Esophagus (tissue), 2 donors: ENCODE measurements at regions not wholly inside any gene's neighbourhood (a gene's known extent, or its start where the extent isn't known, plus 50 kb on each side); places are given as distances from the start of the nearest gene placed in this dataset.

Experiments
- H3K27ac ChIP-seq, 2 donors: one replicate each; pipeline ENCODE4 v1.5.1; 2013; ENCODE audit warnings: low read depth in 2 of 2, mild to moderate bottlenecking in 2 of 2, inconsistent platforms in 1 of 2, low read length in 1 of 2, moderate library complexity in 1 of 2
- H3K27me3 ChIP-seq, 2 donors: one replicate each; pipeline ENCODE4 v1.6.1; 2013; ENCODE audit warnings: low read length in 2 of 2, control low read depth in 1 of 2, mild to moderate bottlenecking in 1 of 2; ENCODE audit not compliant: insufficient read depth in 2 of 2, control insufficient read depth in 1 of 2
- H3K36me3 ChIP-seq, 2 donors: one replicate each; pipeline ENCODE4 v1.6.1; 2013; ENCODE audit warnings: low read length in 1 of 2; ENCODE audit not compliant: control insufficient read depth in 2 of 2, insufficient read depth in 2 of 2
- H3K4me1 ChIP-seq, 2 donors: one replicate each; pipeline ENCODE4 v1.6.1; 2013; ENCODE audit warnings: low read length in 1 of 2; ENCODE audit not compliant: control insufficient read depth in 2 of 2, insufficient read depth in 2 of 2
- H3K4me3 ChIP-seq, 2 donors: one replicate each; pipeline ENCODE4 v1.5.1; 2013; ENCODE audit warnings: low read length in 2 of 2, mild to moderate bottlenecking in 2 of 2, low read depth in 1 of 2, moderate library complexity in 1 of 2
- H3K9me3 ChIP-seq, 2 donors: one replicate each; pipeline ENCODE4 v1.6.1; 2013; ENCODE audit warnings: mild to moderate bottlenecking in 2 of 2, low read depth in 1 of 2, low read length in 1 of 2, moderate library complexity in 1 of 2; ENCODE audit not compliant: control insufficient read depth in 2 of 2, insufficient read depth in 1 of 2
- WGBS, 2 donors: extraction: QIAGEN DNeasy Blood & Tissue Kit; methylation state at CpG; one replicate each; pipeline ENCODE4 v1.1.7; 2013; 5-methylcytosine and 5-hydroxymethylcytosine counted together
- donor health status: healthy with polysubstance abuse.
- donor health status: Bipolar disorder and iron deficiency.

DNA sequence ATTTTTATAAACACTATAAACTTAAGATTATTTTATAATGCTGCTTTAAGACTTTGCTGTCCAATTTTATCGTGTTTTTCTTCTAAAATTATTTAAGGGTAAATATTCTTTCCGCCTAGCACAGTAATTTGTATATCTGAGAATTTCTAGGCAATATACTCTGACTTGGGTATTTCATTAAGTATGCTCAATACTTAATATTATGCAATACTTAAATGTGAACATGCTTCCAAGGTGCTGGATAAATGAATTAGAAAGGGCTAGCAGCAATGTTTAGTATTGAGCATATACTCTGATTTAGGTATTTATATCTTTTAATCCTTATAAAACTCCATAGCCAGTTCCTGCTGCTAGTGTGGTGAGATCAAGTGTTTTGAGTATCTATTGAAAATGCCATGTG lies 60.3 kb upstream of the ANO3 start:
- no peaks in the 10 kb centered on the region for H3K4me1 ChIP-seq

DNA sequence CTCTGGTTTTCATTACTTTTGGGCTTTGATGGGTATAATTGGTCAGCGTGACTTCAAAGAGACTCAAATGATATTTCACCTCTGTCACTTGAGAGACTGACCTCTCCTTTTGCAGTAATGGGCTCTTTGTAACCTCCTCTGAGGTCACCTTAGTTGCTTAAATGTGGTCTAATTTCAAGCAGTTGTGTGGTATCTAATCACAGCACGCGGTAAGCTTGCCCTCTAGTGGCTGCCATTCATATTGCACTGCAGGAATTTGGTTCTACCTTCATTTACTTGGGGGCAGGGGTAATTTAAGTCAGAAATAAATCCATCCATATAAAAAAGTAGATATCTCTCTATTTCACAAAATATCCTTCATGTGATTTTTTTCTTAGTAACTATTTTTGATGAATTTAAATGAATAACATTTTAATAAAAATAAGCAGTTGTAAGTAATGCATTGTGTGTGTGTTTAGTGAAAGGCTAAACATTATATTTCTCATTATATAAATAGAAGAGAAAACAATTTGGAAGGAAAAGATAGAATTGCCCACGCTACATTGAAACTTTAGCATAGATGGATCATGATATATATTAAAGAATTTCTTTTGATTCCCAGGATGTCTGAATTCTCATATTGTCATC lies 55.0 kb upstream of the ANO3 start:
- H3K27ac ChIP-seq: no peak overlapping the region
- no peak overlapping the region for H3K4me3 ChIP-seq
- H3K36me3 ChIP-seq: no peaks in the 10 kb centered on the region
- 5 to 7% methylated on average over 4 of the region's 4 CpGs for WGBS, 2 donors
- H3K4me1 ChIP-seq: no peaks in the 10 kb centered on the region
- H3K27me3 ChIP-seq: no peaks in the 10 kb centered on the region
- H3K9me3 ChIP-seq: no peaks in the 10 kb centered on the region

More for the DNA sequence above, 60.3 kb upstream of the ANO3 start:
- Histone ChIP-seq H3K9me3 (no peaks in the 10 kb centered on the region), H3K4me3 (no peak overlapping the region), H3K36me3 (no peaks in the 10 kb centered on the region), H3K27ac (no peak overlapping the region), H3K27me3 (peaks cover 0 to 2% of the 10 kb centered on the region in 2 donors)
- 84 to 88% methylated on average over 2 of the region's 2 CpGs for WGBS, 2 donors

DNA sequence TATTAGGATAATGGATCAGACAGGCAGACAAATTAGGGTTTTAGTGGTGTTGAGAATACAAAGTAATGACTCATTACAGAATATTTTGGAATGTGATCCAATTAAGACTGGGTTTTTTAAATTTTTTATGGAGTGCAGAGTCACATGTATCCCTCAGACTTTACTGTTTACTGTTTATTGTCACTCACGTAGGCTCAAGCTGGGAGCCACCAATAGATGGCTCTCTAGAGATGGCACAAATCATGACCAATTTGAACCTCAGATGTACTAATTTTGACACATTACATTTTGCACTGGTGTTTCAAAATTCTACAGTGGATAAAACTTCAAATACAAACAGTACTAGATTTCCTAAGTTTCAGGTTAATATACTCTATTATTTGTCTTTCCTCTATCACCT lies 53.6 kb upstream of the ANO3 start:
- Histone ChIP-seq H3K4me1 (no peaks in the 10 kb centered on the region), H3K4me3 (no peak overlapping the region), H3K36me3 (no peaks in the 10 kb centered on the region), H3K27me3 (no peaks in the 10 kb centered on the region), H3K27ac (no peak overlapping the region), H3K9me3 (no peaks in the 10 kb centered on the region)
- 9 to 15% methylated on average over 1 of the region's 1 CpG for WGBS, 2 donors
